ENCODE measurements at regions not wholly inside any gene's neighbourhood (a gene's known extent, or its start where the extent isn't known, plus 50 kb on each side); places are given as distances from the start of the nearest gene placed in this dataset.
"Not testable (repeated sequence)": the region's sequence is repeated elsewhere in the genome, so short reads cannot be mapped to it uniquely, and the experiment has no call there.

DNA sequence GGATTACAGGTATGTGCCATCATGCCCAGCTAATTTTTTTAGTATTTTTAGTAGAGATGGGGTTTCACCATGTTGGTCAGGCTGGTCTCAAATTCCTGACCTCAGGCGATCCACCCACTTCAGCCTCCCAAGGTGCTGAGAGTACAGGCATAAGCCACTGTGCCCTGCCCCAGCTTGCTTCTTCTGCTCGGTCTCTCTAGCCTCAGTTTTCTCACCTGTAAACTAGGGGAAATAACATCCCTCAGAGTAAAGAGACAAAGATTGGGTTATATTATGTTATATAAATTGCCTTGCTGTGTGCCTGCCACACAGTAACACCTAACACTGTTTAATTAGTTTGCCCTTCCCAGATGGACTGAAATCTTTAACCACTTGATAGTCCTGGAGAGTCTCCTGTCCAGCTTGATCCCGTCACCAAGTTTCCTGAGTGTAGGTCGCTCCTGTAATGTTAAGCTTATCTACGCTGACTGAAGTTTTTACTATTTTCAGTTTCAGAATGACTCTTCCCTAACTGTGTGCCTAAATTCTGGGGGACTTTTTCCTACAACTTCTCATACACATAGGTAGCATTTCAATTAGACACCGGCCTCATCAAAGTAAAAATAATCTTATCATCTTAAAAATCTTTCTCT lies 412.7 kb upstream of the TENM3 start:
- DNase-seq (ENCODE audit: low read depth), result no peak
- H3K4me3 ChIP-seq (ENCODE audit: low read depth, low read length), result no peak overlapping the region
- TF ChIP-seq, protein P1, sequence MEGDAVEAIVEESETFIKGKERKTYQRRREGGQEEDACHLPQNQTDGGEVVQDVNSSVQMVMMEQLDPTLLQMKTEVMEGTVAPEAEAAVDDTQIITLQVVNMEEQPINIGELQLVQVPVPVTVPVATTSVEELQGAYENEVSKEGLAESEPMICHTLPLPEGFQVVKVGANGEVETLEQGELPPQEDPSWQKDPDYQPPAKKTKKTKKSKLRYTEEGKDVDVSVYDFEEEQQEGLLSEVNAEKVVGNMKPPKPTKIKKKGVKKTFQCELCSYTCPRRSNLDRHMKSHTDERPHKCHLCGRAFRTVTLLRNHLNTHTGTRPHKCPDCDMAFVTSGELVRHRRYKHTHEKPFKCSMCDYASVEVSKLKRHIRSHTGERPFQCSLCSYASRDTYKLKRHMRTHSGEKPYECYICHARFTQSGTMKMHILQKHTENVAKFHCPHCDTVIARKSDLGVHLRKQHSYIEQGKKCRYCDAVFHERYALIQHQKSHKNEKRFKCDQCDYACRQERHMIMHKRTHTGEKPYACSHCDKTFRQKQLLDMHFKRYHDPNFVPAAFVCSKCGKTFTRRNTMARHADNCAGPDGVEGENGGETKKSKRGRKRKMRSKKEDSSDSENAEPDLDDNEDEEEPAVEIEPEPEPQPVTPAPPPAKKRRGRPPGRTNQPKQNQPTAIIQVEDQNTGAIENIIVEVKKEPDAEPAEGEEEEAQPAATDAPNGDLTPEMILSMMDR (IDR thresholded peaks at IDR 0.05; ENCODE audit: control insufficient read depth, extremely low read depth, insufficient read depth), result no peak

- no peak for DNase-seq (ENCODE audit: low read depth)
- H3K4me3 ChIP-seq (ENCODE audit: low read depth, low read length), result no peak overlapping the region
- TF ChIP-seq, protein P1 (IDR thresholded peaks at IDR 0.05; ENCODE audit: control insufficient read depth, extremely low read depth, insufficient read depth), result no peak
These were observed 409.1 kb upstream of the TENM3 start for GRCh38 chr4:181834071-181834470.

DNA sequence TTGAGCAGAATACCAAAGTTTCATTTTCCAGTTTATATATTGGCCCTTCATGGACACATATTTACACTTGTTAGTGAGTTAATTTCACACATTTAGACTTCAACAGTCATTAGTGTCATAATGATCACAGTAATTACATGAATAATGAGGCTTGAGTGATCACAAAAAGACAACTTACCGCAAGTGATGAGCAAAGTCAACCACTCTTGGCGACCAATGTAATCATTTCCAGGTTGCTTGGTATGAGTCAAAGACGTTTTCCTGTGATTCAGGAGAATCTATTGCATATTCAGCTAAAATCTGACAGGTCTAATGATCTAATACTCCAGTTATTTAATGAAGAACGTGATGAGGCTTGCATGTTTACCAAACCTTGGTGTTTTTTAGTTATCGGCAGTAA lies 407.9 kb upstream of the TENM3 start:
- no peak for DNase-seq (ENCODE audit: low read depth)
- TF ChIP-seq, protein P1 (IDR thresholded peaks at IDR 0.05; ENCODE audit: control insufficient read depth, extremely low read depth, insufficient read depth), result no peak

DNA sequence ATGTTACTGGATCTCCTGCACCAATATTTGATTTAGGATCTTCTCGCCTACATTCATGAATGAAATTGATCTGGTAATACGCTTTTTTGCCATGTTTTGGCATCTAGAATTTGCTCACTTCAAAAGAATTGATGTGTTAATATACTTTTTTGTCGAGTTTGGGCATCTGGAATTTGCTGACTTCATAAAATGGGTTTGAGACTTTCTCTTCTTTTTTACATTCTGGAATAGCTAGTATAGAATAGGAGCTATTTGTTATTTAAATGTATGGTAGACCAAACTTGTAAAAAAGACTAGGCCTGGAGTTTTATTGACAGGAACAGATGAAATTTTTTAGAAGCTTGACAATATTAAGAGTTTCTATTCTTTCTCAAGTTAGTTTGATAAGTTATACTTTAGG lies 404.9 kb upstream of the TENM3 start:
- TF ChIP-seq, protein P1 (IDR thresholded peaks at IDR 0.05; ENCODE audit: control insufficient read depth, extremely low read depth, insufficient read depth), result no peak

More for the DNA sequence above, 407.9 kb upstream of the TENM3 start:
- H3K4me3 ChIP-seq (ENCODE audit: low read depth, low read length), result no peak overlapping the region

DNA sequence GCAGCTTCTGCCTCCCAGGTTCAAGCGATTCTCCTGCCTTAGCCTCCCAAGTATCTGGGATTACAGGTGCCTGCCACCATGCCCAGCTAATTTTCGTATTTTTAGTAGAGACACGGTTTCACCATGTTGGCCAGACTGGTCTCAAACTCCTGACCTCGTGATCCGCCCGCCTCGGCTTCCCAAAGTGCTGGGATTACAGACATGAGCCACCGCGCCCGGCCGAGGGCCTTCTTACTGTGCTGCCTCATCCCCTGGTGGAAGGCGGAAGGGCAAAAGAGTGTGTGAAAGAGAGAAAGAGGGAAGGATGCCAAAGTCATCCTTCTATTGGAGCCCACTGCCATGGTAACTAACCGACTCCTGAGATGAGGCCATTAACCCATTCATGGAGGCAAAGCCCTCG lies 399.4 kb upstream of the TENM3 start:
- DNase-seq (ENCODE audit: low read depth); H3K4me3 ChIP-seq (ENCODE audit: low read depth, low read length): not testable (repeated sequence)

More for the DNA sequence above, 404.9 kb upstream of the TENM3 start:
- no peak overlapping the region for H3K4me3 ChIP-seq (ENCODE audit: low read depth, low read length)
- no peak for DNase-seq (ENCODE audit: low read depth)

- DNase-seq (ENCODE audit: low read depth), result no peak
- no peak overlapping the region for H3K4me3 ChIP-seq (ENCODE audit: low read depth, low read length)
- TF ChIP-seq, protein P1 (IDR thresholded peaks at IDR 0.05; ENCODE audit: control insufficient read depth, extremely low read depth, insufficient read depth), result no peak
These were observed 397.6 kb upstream of the TENM3 start for GRCh38 chr4:181845617-181846016.

GRCh38 chr4:181846934-181847333 lies 396.3 kb upstream of the TENM3 start:
- no peak overlapping the region for H3K4me3 ChIP-seq (ENCODE audit: low read depth, low read length)
- no peak for DNase-seq (ENCODE audit: low read depth)
- TF ChIP-seq, protein P1 (IDR thresholded peaks at IDR 0.05; ENCODE audit: control insufficient read depth, extremely low read depth, insufficient read depth), result no peak

Measured in LNCaP clone FGC (cell line).